PC-3 (cell line): ENCODE measurements at regions not wholly inside any gene's neighbourhood (a gene's known extent, or its start where the extent isn't known, plus 50 kb on each side); places are given as distances from the start of the nearest gene placed in this dataset.
A peak's percentile ranks its signal among the peaks of the same experiment; 100 is the strongest.

Experiments
- ATAC-seq: fragments of 200-7000 bp; cut with Tn5 transposase; 2 replicates; pipeline ENCODE4 v1.9.1; 2020; ENCODE audit warnings: mild to moderate bottlenecking, moderate library complexity
- BruUV-seq: library from RNA; stranded (reverse); fragments of 400-500 nt; replicated peaks from 2 replicates; lab custom pipeline; 2021; lab: Mats Ljungman, UMichigan
- CTCF ChIA-PET: fragments of 300-600 bp; sonication (Branson Sonifier 250); formaldehyde crosslinking; loops from one replicate; lab custom pipeline; 2022; ENCODE audit warnings: antibody characterized with exemption; lab: Charles Lee
- POLR2A ChIA-PET: fragments of 300-600 bp; sonication (Branson Sonifier 250); formaldehyde crosslinking; loops from one replicate; lab custom pipeline; 2022; ENCODE audit warnings: antibody characterized with exemption; ENCODE audit not compliant: unreplicated experiment; lab: Charles Lee
- DNase-seq: peaks from one replicate; pipeline ENCODE4 v3.0.0-alpha.2; 2015
- H2AFZ ChIP-seq: fragments of 300-600 bp; sonication (generic); 2 replicates; pipeline ENCODE4 v1.6.0; 2016; ENCODE audit warnings: antibody characterized with exemption, low read length
- H3F3A ChIP-seq: fragments of 300-600 bp; sonication (generic); one replicate; pipeline ENCODE4 v1.6.0; 2017; ENCODE audit warnings: antibody characterized with exemption, low read length, control low read depth, mild to moderate bottlenecking; ENCODE audit not compliant: unreplicated experiment
- H3K27ac ChIP-seq: fragments of 300-600 bp; sonication (generic); 2 replicates; pipeline ENCODE4 v1.5.1; 2016; ENCODE audit warnings: mild to moderate bottlenecking, low read length
- H3K27me3 ChIP-seq: fragments of 300-600 bp; sonication (generic); 2 replicates; pipeline ENCODE4 v1.6.1; 2016; ENCODE audit warnings: low read length, mixed read lengths
- H3K36me3 ChIP-seq: fragments of 300-600 bp; sonication (generic); 2 replicates; pipeline ENCODE4 v1.6.1; 2016; ENCODE audit warnings: low read depth, mixed run types, low read length, mixed read lengths
- H3K4me1 ChIP-seq: fragments of 300-600 bp; sonication (generic); 2 replicates; pipeline ENCODE4 v1.5.1; 2016; ENCODE audit warnings: low read length; ENCODE audit not compliant: insufficient read depth
- H3K4me2 ChIP-seq: fragments of 300-600 bp; sonication (generic); 2 replicates; pipeline ENCODE4 v1.6.0; 2016; ENCODE audit warnings: low read length
- H3K4me3 ChIP-seq: fragments of 300-600 bp; sonication (generic); 2 replicates; pipeline ENCODE4 v1.5.1; 2016; ENCODE audit warnings: mild to moderate bottlenecking, low read length, mixed read lengths
- H3K79me2 ChIP-seq: fragments of 300-600 bp; sonication (generic); 2 replicates; pipeline ENCODE4 v1.6.1; 2017; ENCODE audit warnings: low read length, mixed read lengths
- H3K9ac ChIP-seq: fragments of 300-600 bp; sonication (generic); 2 replicates; pipeline ENCODE4 v1.6.0; 2016; ENCODE audit warnings: mild to moderate bottlenecking, low read length
- H3K9me2 ChIP-seq: fragments of 300-600 bp; sonication (generic); replicated peaks from 2 replicates; pipeline ENCODE4 v1.6.1; 2016; ENCODE audit warnings: mixed run types, low read length, mixed read lengths
- H3K9me3 ChIP-seq: fragments of 300-600 bp; sonication (generic); 2 replicates; pipeline ENCODE4 v1.6.1; 2016; ENCODE audit warnings: low read length, mixed read lengths
- H4K20me1 ChIP-seq: fragments of 300-600 bp; sonication (generic); 2 replicates; pipeline ENCODE4 v1.6.1; 2016; ENCODE audit warnings: low read length, mixed read lengths
- EZH2 ChIP-seq: fragments of 300-600 bp; sonication (generic); IDR thresholded peaks from one replicate; pipeline ENCODE4 v1.6.1; 2017; ENCODE audit warnings: antibody characterized with exemption, mild to moderate bottlenecking, low read length; ENCODE audit not compliant: unreplicated experiment
- EZH2phosphoT487 ChIP-seq: fragments of 300-600 bp; sonication (generic); IDR thresholded peaks from 2 replicates; pipeline ENCODE4 v1.6.1; 2018; ENCODE audit warnings: mild to moderate bottlenecking, antibody characterized with exemption, low read length, borderline replicate concordance
- intact Hi-C: fragments of 100-400 bp; cut with micrococcal nuclease; formaldehyde crosslinking; loops from 2 replicates; pipeline ENCODE4 v1.9.0; 2023
- TF ChIP-seq, protein P1 (sequence below): fragments of 300-600 bp; sonication (generic); conservative IDR thresholded peaks from 2 replicates; pipeline ENCODE4 v1.5.1; 2017; ENCODE audit warnings: antibody characterized with exemption, low read depth, mild to moderate bottlenecking, low read length

DNA sequence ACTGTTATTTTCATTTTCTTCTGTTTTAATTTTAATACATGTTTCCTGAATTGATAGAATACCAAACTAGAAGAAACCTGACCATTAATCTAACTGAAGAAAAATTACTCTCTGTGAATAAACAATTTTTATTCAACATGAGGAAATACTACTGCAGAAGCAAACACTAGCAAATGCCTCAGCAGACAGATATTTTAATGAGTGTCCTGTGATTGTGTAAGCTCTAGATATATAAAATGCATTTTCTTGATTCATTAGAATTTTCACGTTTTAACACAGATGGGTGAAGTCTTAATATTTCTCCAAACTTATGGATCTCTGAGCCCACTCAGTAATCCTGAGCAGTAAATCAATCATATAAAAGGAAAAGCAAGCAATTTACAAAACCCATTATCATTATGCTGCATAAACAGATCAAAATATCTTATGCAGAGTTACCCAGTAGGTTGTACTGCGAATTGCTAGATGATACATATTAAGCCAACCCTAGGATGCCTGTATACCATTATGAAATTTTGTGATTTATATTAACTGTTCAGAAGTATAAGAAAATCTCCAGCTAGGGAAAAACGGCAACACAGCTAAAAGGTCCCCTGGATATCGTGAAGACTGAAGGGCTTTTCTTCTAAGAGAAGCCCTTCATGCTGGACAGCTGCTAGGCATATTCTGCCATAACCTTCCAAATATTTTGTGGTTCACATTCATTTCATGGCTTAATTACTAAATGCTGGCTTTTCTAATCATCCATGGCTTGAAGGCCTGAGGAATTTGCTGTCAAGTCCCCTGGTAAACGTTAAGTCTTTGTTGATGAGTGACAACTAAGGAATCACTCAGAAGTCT is 157.7 kb upstream of the TGFBR2 start:
- intact Hi-C loops = no loop called here
- H2AFZ ChIP-seq = no peak overlapping the region
- H3K4me3 ChIP-seq = no peak overlapping the region
- H3K4me1 ChIP-seq = peaks cover 7% of the 10 kb centered on the region; the same call in 1 of the 2 replicates
- BruUV-seq = no TSS peak
- no peaks in the 10 kb centered on the region for H4K20me1 ChIP-seq
- ATAC-seq = peak; percentile 54
- H3K36me3 ChIP-seq = no peaks in the 10 kb centered on the region
- H3K27me3 ChIP-seq = no peaks in the 10 kb centered on the region
- no peaks in the 10 kb centered on the region for H3K79me2 ChIP-seq
- H3K9me3 ChIP-seq = no peaks in the 10 kb centered on the region
- H3K9me2 ChIP-seq = no peaks in the 10 kb centered on the region
- no peak for DNase-seq
- ChIA-PET CTCF (no interaction called here), POLR2A (no interaction called here)
- no peaks in the 10 kb centered on the region for H3F3A ChIP-seq
- H3K27ac ChIP-seq = no peak overlapping the region
- no peak overlapping the region for H3K4me2 ChIP-seq
- no peak for TF ChIP-seq EZH2phosphoT487
- TF ChIP-seq EZH2 = no peak
- TF ChIP-seq, protein P1, sequence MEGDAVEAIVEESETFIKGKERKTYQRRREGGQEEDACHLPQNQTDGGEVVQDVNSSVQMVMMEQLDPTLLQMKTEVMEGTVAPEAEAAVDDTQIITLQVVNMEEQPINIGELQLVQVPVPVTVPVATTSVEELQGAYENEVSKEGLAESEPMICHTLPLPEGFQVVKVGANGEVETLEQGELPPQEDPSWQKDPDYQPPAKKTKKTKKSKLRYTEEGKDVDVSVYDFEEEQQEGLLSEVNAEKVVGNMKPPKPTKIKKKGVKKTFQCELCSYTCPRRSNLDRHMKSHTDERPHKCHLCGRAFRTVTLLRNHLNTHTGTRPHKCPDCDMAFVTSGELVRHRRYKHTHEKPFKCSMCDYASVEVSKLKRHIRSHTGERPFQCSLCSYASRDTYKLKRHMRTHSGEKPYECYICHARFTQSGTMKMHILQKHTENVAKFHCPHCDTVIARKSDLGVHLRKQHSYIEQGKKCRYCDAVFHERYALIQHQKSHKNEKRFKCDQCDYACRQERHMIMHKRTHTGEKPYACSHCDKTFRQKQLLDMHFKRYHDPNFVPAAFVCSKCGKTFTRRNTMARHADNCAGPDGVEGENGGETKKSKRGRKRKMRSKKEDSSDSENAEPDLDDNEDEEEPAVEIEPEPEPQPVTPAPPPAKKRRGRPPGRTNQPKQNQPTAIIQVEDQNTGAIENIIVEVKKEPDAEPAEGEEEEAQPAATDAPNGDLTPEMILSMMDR = no peak
- H3K9ac ChIP-seq = no peak overlapping the region

DNA sequence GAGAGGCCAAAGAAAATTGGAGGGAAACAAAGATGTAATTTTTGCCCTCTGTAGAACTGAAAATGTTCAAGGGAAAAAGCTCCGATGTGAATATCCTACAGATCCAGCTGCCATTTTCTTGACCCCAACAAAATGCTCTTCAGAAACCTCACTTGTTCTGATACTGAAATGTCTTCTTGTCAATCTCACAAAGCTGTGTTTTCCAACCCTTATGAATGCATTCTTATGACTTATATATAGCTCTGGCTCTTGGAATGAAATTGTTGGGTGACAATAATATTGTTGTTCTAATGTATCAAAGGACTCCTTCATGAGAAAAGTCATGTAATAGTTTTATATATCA is 157.1 kb upstream of the TGFBR2 start:
- H4K20me1 ChIP-seq = no peaks in the 10 kb centered on the region
- no peak overlapping the region for H3K4me2 ChIP-seq
- H2AFZ ChIP-seq = no peak overlapping the region
- ChIA-PET CTCF (no interaction called here), POLR2A (no interaction called here)
- DNase-seq = no peak
- no peak overlapping the region for H3K4me3 ChIP-seq
- no TSS peak for BruUV-seq
- no peak for ATAC-seq
- no peaks in the 10 kb centered on the region for H3K36me3 ChIP-seq
- no peaks in the 10 kb centered on the region for H3K27me3 ChIP-seq
- intact Hi-C loops = no loop called here
- peaks cover 7% of the 10 kb centered on the region; the same call in 1 of the 2 replicates for H3K4me1 ChIP-seq
- no peaks in the 10 kb centered on the region for H3K9me3 ChIP-seq
- H3K27ac ChIP-seq = no peak overlapping the region
- TF ChIP-seq, protein P1 = no peak
- TF ChIP-seq EZH2phosphoT487 (no peak), EZH2 (no peak)
- H3F3A ChIP-seq = no peaks in the 10 kb centered on the region
- no peak overlapping the region for H3K9ac ChIP-seq
- H3K79me2 ChIP-seq = no peaks in the 10 kb centered on the region
- no peaks in the 10 kb centered on the region for H3K9me2 ChIP-seq

DNA sequence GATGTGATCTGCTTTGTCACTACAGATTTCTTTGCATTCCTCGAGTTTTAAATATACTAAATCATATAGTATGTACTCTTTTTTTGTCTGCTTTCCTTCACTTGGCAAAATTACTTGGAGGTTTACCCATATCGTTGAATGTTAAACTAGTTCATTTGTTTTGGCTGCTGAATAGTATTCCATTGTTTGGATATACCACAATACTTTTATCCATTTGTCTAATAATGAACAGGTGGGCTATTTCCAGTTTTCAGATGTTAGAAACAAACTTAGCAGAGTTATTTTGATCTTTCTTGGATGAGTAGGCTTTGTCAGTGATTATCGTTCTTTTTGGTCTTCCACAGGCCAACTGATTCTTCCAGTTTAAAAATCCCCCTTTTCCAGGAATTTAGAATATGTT is 154.0 kb upstream of the TGFBR2 start:
- intact Hi-C loops = no loop called here
- ATAC-seq (no peak), DNase-seq (no peak)
- no peaks in the 10 kb centered on the region for H3K9me3 ChIP-seq
- no peaks in the 10 kb centered on the region for H3K9me2 ChIP-seq
- H3K4me3 ChIP-seq = no peak overlapping the region
- H3K4me1 ChIP-seq = peaks cover 7% of the 10 kb centered on the region; the same call in 1 of the 2 replicates
- H3K36me3 ChIP-seq = no peaks in the 10 kb centered on the region
- no peak overlapping the region for H3K4me2 ChIP-seq
- H2AFZ ChIP-seq = no peak overlapping the region
- no peak overlapping the region for H3K9ac ChIP-seq
- TF ChIP-seq, protein P1 = no peak
- no peak for TF ChIP-seq EZH2
- TF ChIP-seq EZH2phosphoT487 = no peak
- no peaks in the 10 kb centered on the region for H3F3A ChIP-seq
- H3K27ac ChIP-seq = no peak overlapping the region
- POLR2A ChIA-PET = no interaction called here
- no peaks in the 10 kb centered on the region for H3K27me3 ChIP-seq
- CTCF ChIA-PET = no interaction called here
- no peaks in the 10 kb centered on the region for H4K20me1 ChIP-seq
- no TSS peak for BruUV-seq
- H3K79me2 ChIP-seq = no peaks in the 10 kb centered on the region
